ENCODE measurements at regions not wholly inside any gene's neighbourhood (a gene's known extent, or its start where the extent isn't known, plus 50 kb on each side); places are given as distances from the start of the nearest gene placed in this dataset.

GRCh38 chrX:95101851-95102390, 1427.9 kb downstream of the FAM133A start:
- TF ChIP-seq CTCF (IDR thresholded peaks at IDR 0.05; ENCODE audit: low read depth, low read length, missing input control) = no peak
- TF ChIP-seq NR2F2 (IDR thresholded peaks at IDR 0.05) = no peak
- no peak for TF ChIP-seq RXRA (IDR thresholded peaks at IDR 0.05)
- no peak for TF ChIP-seq TAF1 (conservative IDR thresholded peaks at IDR 0.05)

Data from liver (tissue), 3 donors.